ENCODE measurements at regions not wholly inside any gene's neighbourhood (a gene's known extent, or its start where the extent isn't known, plus 50 kb on each side); places are given as distances from the start of the nearest gene placed in this dataset.

DNA sequence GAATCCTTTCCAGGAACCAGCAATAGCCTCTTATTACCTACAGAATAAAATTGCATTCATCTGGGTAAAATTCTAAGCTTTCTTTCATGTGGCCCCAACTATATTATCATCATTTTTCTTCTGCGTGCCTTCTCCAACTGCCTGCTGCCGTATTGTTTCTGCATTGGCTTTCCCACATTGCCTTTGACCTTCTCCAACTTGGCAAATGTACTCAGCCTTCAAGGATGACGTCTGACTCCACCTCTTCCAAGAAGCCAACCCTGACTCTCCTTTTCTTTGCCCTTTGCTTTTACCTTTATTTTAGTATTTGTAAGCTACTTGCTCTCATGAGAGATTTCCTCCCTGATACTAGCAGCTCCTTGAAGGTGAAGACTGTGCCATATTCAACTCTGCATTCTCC is 200.4 kb upstream of the FAM9B start:
- TF ChIP-seq EP300 (IDR thresholded peaks at IDR 0.05; ENCODE audit: borderline replicate concordance in 1 of 2, low read depth in 2 of 2, low read length in 2 of 2) (no peak), CBX5 (IDR thresholded peaks at IDR 0.05; ENCODE audit: low read depth, low read length) (no peak), GABPA (IDR thresholded peaks at IDR 0.05; ENCODE audit: borderline replicate concordance, insufficient read depth, low read length) (no peak), CREB1 (IDR thresholded peaks at IDR 0.05) (no peak), POLR2A (IDR thresholded peaks at IDR 0.05; ENCODE audit: control extremely low read depth in 1 of 2, low read depth in 2 of 2, low read length in 2 of 2) (no peak), SIN3A (conservative IDR thresholded peaks at IDR 0.05 in 1 of 2, IDR thresholded peaks at IDR 0.05 in 1 of 2; ENCODE audit: low read depth in 1 of 2, low read length in 2 of 2) (no peak)
- TF ChIP-seq, protein P1, sequence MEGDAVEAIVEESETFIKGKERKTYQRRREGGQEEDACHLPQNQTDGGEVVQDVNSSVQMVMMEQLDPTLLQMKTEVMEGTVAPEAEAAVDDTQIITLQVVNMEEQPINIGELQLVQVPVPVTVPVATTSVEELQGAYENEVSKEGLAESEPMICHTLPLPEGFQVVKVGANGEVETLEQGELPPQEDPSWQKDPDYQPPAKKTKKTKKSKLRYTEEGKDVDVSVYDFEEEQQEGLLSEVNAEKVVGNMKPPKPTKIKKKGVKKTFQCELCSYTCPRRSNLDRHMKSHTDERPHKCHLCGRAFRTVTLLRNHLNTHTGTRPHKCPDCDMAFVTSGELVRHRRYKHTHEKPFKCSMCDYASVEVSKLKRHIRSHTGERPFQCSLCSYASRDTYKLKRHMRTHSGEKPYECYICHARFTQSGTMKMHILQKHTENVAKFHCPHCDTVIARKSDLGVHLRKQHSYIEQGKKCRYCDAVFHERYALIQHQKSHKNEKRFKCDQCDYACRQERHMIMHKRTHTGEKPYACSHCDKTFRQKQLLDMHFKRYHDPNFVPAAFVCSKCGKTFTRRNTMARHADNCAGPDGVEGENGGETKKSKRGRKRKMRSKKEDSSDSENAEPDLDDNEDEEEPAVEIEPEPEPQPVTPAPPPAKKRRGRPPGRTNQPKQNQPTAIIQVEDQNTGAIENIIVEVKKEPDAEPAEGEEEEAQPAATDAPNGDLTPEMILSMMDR (IDR thresholded peaks at IDR 0.05; ENCODE audit: control extremely low read depth in 1 of 3, insufficient read depth in 1 of 3, low read depth in 1 of 3, low read length in 3 of 3), result no peak
